HAP-1 (cell line): ENCODE measurements at regions not wholly inside any gene's neighbourhood (a gene's known extent, or its start where the extent isn't known, plus 50 kb on each side); places are given as distances from the start of the nearest gene placed in this dataset.

ENCODE experiments used
- DNase-seq, 2 experiments: peaks; one replicate each; pipeline ENCODE4 v3.0.0-alpha.2; 2016 to 2020; ENCODE audit warnings: low spot score in 2 of 2
- H3K27me3 ChIP-seq: fragments of 250-450 bp; sonication (Bioruptor Pico); 2 replicates; pipeline ENCODE4 v1.5.1; 2020; ENCODE audit warnings: low read depth, mild to moderate bottlenecking, moderate library complexity
- H3K36me3 ChIP-seq: fragments of 250-450 bp; sonication (Bioruptor Pico); replicated peaks from 2 replicates; pipeline ENCODE4 v1.5.1; 2020; ENCODE audit warnings: mild to moderate bottlenecking
- H3K4me1 ChIP-seq: fragments of 250-450 bp; sonication (Bioruptor Pico); 2 replicates; pipeline ENCODE4 v1.5.1; 2020; ENCODE audit warnings: mild to moderate bottlenecking
- H3K4me3 ChIP-seq: fragments of 250-450 bp; sonication (Bioruptor Pico); 2 replicates; pipeline ENCODE4 v1.5.1; 2020; ENCODE audit warnings: mild to moderate bottlenecking, moderate library complexity
- H3K9me3 ChIP-seq: fragments of 250-450 bp; sonication (Bioruptor Pico); 2 replicates; pipeline ENCODE4 v1.5.1; 2020; ENCODE audit warnings: mild to moderate bottlenecking, moderate library complexity
- in situ Hi-C: fragments of 300-500 bp; cut with MboI; formaldehyde crosslinking; loops from 3 replicates; pipeline ENCODE4 v1.14.3; 2020; ENCODE audit warnings: low sequenced_read_pairs, inconsistent platforms, mixed read lengths

GRCh38 chr3:127365163-127365798, 77.4 kb upstream of the PRR20G start:
- H3K27me3 ChIP-seq: peaks cover 14% of the 10 kb centered on the region; the same call in 1 of the 2 replicates
- no peaks in the 10 kb centered on the region for H3K4me1 ChIP-seq
- DNase-seq: no peak
- H3K4me3 ChIP-seq: no peak overlapping the region
- no peaks in the 10 kb centered on the region; the same call in 1 of the 2 replicates for H3K9me3 ChIP-seq
- in situ Hi-C loops: no loop called here
- no peaks in the 10 kb centered on the region for H3K36me3 ChIP-seq

- Histone ChIP-seq H3K4me1 (no peaks in the 10 kb centered on the region), H3K9me3 (no peaks in the 10 kb centered on the region; the same call in 1 of the 2 replicates), H3K4me3 (no peak overlapping the region), H3K36me3 (no peaks in the 10 kb centered on the region), H3K27me3 (peaks cover 14% of the 10 kb centered on the region)
- no peak for DNase-seq
- in situ Hi-C loops: no loop called here
These were observed 76.0 kb upstream of the PRR20G start for GRCh38 chr3:127363891-127364290.

DNA sequence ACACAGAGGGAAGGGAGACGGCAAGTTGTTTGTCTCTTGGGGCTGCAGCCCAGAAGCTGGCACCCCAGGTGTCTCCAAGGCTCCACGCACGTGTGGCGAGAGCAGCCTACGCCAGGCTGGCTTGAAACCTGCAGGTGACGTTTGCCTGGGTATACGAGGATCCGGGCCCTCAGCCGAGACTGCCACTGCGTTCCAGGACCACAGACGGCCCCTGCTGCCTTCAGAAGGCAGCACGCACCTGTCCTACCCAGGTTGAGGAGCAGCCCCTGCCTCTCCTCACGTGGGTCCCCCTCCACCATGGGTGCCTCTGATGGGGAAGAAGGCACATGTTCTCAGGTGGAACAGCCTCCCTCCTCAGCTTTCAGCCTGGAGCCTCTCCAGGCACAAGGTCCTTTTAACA, 75.3 kb upstream of the PRR20G start:
- H3K36me3 ChIP-seq: no peaks in the 10 kb centered on the region

GRCh38 chr3:127360647-127361046, 72.8 kb upstream of the PRR20G start:
- in situ Hi-C loops: no loop called here
- Histone ChIP-seq H3K4me1 (no peaks in the 10 kb centered on the region), H3K27me3 (peaks cover 14% of the 10 kb centered on the region), H3K4me3 (no peak overlapping the region), H3K9me3 (peaks cover 4% of the 10 kb centered on the region), H3K36me3 (no peaks in the 10 kb centered on the region)
- DNase-seq: no peak

More for the DNA sequence above, 75.3 kb upstream of the PRR20G start:
- peaks cover 14% of the 10 kb centered on the region for H3K27me3 ChIP-seq
- no peaks in the 10 kb centered on the region for H3K4me1 ChIP-seq
- H3K4me3 ChIP-seq: no peak overlapping the region
- H3K9me3 ChIP-seq: no peaks in the 10 kb centered on the region; the same call in 1 of the 2 replicates
- no peak for DNase-seq
- in situ Hi-C loops: no loop called here

DNA sequence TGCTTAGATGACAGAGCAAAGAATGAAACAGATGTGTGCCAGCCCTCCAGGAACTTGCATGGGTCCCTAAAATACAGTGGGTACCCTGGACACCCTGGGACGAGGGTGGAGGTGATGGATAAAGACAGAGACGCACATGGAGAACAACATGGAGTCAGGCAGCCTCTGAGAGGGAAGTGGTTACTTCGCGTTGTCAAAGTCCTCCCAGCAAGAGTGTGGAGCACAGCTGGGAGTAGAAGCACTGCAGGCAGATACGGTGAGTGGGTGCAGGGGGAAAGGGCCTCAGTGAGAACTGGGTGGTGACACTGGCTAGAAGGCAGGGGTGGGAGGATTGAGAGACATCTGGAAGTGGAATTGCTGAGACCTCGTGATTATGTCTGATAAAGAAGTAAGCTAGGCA, 70.8 kb upstream of the PRR20G start:
- no peak for DNase-seq
- peaks cover 4% of the 10 kb centered on the region; the same call in 1 of the 2 replicates for H3K9me3 ChIP-seq
- no peak overlapping the region for H3K4me3 ChIP-seq
- in situ Hi-C loops: no loop called here
- no peaks in the 10 kb centered on the region for H3K4me1 ChIP-seq
- H3K36me3 ChIP-seq: no peaks in the 10 kb centered on the region
- peaks cover 1% of the 10 kb centered on the region for H3K27me3 ChIP-seq

GRCh38 chr3:127356381-127356780, 68.5 kb upstream of the PRR20G start:
- Histone ChIP-seq H3K27me3 (peaks cover 3% of the 10 kb centered on the region; the same call in 1 of the 2 replicates), H3K4me1 (no peaks in the 10 kb centered on the region), H3K4me3 (no peak overlapping the region), H3K9me3 (peaks cover 4% of the 10 kb centered on the region; the same call in 1 of the 2 replicates), H3K36me3 (no peaks in the 10 kb centered on the region)
- in situ Hi-C loops: no loop called here
- DNase-seq: no peak

- Histone ChIP-seq H3K36me3 (no peaks in the 10 kb centered on the region), H3K9me3 (peaks cover 4% of the 10 kb centered on the region; the same call in 1 of the 2 replicates), H3K4me3 (no peak overlapping the region), H3K4me1 (no peaks in the 10 kb centered on the region), H3K27me3 (peaks cover 3% of the 10 kb centered on the region; the same call in 1 of the 2 replicates)
- DNase-seq: no peak
- in situ Hi-C loops: no loop called here
These were observed 66.9 kb upstream of the PRR20G start for GRCh38 chr3:127354761-127355160.

DNA sequence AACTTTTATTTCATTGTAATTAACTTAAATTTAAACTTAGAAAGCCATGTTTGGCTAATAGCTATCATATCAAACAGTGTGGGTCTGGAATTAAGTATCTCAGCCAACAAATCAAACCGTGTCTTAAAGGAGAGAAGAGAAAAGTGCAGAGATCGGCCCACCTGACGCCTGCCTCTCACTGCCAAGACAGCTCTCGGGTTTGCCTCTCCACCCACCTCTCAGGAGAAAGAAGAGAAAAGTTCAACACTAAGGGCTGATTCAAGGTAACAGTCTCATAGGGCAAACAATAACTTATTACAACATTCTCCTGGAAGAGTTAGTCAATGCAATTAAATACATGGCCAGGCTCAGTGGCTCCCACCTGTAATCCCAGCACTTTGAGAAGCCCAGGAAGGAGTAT, 64.8 kb upstream of the PRR20G start:
- Histone ChIP-seq H3K4me3 (no peak overlapping the region), H3K9me3 (peaks cover 4% of the 10 kb centered on the region), H3K4me1 (no peaks in the 10 kb centered on the region), H3K27me3 (peaks cover 14% of the 10 kb centered on the region), H3K36me3 (no peaks in the 10 kb centered on the region)
- in situ Hi-C loops: no loop called here
- no peak for DNase-seq

- Histone ChIP-seq H3K4me3 (no peak overlapping the region), H3K36me3 (no peaks in the 10 kb centered on the region), H3K4me1 (no peaks in the 10 kb centered on the region), H3K27me3 (peaks cover 14% of the 10 kb centered on the region), H3K9me3 (peaks cover 3% of the 10 kb centered on the region)
- in situ Hi-C loops: no loop called here
- DNase-seq: no peak
These were observed 64.0 kb upstream of the PRR20G start for GRCh38 chr3:127351775-127352350.

- no peak for DNase-seq
- no peaks in the 10 kb centered on the region for H3K4me1 ChIP-seq
- in situ Hi-C loops: no loop called here
- H3K4me3 ChIP-seq: no peak overlapping the region
- no peaks in the 10 kb centered on the region for H3K36me3 ChIP-seq
- H3K27me3 ChIP-seq: peaks cover 14% of the 10 kb centered on the region
- no peaks in the 10 kb centered on the region; the same call in 1 of the 2 replicates for H3K9me3 ChIP-seq
These were observed 63.5 kb upstream of the PRR20G start for GRCh38 chr3:127351321-127351720.

DNA sequence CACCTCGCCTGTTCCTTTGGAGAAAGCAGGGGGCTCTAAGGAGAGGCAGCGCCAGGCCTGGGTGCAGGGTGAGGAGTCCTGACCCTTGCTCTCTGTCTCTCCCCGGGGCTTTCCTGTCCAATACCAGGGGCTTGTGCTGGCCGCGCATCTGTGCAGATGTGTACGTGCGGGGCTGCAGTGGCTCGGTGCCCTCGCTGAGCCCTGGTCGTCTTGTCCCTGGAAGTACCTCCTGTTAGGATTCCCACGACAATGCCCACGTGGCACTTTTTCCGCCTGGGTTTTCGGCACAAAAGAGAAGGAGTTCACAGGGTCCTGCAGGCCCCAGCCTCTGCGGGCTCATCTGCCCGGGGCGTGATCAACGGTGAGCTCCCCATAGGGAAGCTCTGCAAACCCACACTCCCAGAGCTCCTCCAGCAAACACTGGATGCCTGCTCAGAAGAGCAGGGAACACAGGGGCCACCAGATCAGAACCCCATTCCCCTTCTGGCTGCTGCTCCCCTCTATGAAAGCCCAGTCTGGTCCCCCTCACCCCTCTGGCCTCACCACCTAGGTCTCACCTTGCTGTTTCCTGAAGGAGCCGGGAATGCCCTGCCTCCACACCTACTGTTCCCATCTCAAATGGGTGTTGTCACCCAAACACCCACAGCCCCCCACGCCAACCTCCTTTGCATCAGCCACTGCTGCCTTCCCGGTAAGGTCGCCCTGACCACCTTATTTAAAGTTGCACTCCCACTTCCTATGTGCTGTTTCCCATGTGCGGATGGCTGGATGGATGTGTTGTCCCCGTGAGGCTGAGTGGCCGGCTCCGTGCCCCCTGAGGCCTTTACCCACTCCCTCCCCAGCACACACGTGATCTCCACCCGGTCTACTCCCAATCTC, 62.6 kb upstream of the PRR20G start:
- Histone ChIP-seq H3K4me1 (no peaks in the 10 kb centered on the region), H3K9me3 (no peaks in the 10 kb centered on the region; the same call in 1 of the 2 replicates), H3K36me3 (no peaks in the 10 kb centered on the region), H3K4me3 (no peak overlapping the region), H3K27me3 (peaks cover 14% of the 10 kb centered on the region)
- no peak for DNase-seq
- in situ Hi-C loops: no loop called here

DNA sequence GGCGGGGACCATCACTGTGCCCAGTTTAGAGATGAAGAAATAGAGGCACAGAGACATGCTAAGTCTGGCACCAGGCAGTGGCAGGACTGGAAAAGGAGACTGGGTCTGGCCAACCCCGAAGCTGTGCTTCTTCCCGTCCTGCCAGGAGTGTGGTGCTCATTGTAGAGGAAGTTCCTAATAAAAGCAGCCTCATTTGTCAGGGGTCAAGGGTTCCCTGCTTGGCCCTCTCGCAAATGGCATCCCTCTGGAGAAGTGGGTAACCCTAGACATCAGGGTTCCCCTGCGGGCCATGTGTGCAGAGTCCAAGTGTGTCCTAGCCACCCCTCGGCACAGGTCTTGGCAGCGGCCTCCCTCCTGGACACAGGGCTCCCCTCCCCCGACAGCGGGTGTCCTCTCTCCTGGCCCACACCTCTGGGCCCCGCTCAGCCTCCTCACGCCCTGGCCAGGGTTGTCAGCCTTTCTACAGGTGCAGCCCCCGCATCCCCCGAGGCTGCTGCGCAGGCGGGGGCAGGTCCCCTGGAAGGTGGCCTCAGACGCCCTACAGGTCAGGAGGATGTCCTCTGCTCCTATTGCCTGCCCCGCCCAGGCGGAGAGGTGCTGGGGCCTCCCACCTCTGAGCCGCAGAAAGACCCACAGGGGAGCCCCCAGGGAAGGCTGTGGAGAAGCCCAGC, 61.8 kb upstream of the PRR20G start:
- in situ Hi-C loops: no loop called here
- H3K4me1 ChIP-seq: no peaks in the 10 kb centered on the region
- no peaks in the 10 kb centered on the region for H3K36me3 ChIP-seq
- peaks cover 14% of the 10 kb centered on the region for H3K27me3 ChIP-seq
- H3K9me3 ChIP-seq: no peaks in the 10 kb centered on the region; the same call in 1 of the 2 replicates
- no peak for DNase-seq
- no peak overlapping the region for H3K4me3 ChIP-seq

GRCh38 chr3:127342735-127343134, 54.9 kb upstream of the PRR20G start:
- Histone ChIP-seq H3K4me3 (no peak overlapping the region), H3K4me1 (no peaks in the 10 kb centered on the region), H3K36me3 (no peaks in the 10 kb centered on the region), H3K9me3 (no peaks in the 10 kb centered on the region), H3K27me3 (no peaks in the 10 kb centered on the region)
- DNase-seq: peak in 1 of 2 experiments; percentile 16
- in situ Hi-C loops: no loop called here
